HEK293T (cell line): ENCODE measurements at regions not wholly inside any gene's neighbourhood (a gene's known extent, or its start where the extent isn't known, plus 50 kb on each side); places are given as distances from the start of the nearest gene placed in this dataset.

Experiments used
- BHLHE40 ChIP-seq: fragments of 450-650 bp; IDR thresholded peaks from 2 replicates; pipeline ENCODE4 v1.6.1; 2016; ENCODE audit warnings: mild to moderate bottlenecking, moderate library complexity, borderline replicate concordance
- CTBP1 ChIP-seq: fragments of 450-650 bp; IDR thresholded peaks from 2 replicates; pipeline ENCODE4 v1.6.1; 2016; ENCODE audit warnings: borderline replicate concordance
- ELF4 ChIP-seq: fragments of 450-650 bp; IDR thresholded peaks from 2 replicates; pipeline ENCODE4 v1.6.1; 2017; ENCODE audit warnings: antibody characterized with exemption
- HDGF ChIP-seq: fragments of 450-650 bp; IDR thresholded peaks from 2 replicates; pipeline ENCODE4 v1.6.1; 2017; ENCODE audit warnings: antibody characterized with exemption, borderline replicate concordance

DNA sequence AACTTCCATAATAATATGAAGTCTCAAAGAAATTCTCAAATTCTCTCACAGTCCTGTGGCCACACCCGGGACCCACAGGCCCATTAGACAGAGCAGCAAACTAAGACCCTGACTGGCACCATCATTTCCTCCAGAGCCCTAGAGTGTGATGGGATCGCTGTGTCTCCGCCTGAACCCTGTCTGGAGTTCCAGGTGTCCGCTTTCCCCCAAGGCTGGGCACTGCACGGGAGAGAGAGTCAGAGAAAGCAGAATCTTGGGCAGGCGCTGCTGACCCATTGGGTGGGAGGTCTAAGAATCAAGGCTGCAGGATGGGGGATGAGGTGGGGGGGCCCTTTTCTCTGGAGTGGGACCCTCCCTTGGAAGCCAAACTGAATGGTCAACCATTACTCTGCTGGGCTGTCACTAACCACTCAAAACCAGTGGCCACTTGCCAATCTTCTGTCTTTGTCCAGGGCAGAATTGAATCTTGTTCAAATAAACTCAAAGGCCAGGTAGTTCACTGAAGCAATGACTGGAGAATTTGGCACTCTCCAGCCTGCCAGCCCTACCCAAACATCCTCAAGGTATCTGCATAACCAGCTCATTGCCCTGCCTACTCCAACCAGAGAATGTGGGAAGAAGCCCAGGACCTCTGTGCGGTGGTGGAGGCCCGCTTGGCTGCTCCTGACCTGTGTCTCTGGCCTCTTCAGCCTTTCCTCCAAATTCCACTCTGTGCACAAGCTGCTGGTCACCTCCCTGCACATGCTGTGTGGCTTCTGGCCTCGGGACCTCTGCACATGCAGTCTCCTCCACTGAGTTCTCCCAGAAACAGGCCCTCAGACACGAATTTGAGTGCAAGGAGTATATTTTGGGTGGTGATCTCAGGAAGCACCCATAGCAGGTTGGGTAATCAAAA is 141.1 kb downstream of the CEBPB start:
- TF ChIP-seq CTBP1 (no peak), BHLHE40 (no peak), HDGF (no peak), ELF4 (no peak)
